ENCODE measurements at regions not wholly inside any gene's neighbourhood (a gene's known extent, or its start where the extent isn't known, plus 50 kb on each side); places are given as distances from the start of the nearest gene placed in this dataset.
A peak's percentile ranks its signal among the peaks of the same experiment; 100 is the strongest.

DNA sequence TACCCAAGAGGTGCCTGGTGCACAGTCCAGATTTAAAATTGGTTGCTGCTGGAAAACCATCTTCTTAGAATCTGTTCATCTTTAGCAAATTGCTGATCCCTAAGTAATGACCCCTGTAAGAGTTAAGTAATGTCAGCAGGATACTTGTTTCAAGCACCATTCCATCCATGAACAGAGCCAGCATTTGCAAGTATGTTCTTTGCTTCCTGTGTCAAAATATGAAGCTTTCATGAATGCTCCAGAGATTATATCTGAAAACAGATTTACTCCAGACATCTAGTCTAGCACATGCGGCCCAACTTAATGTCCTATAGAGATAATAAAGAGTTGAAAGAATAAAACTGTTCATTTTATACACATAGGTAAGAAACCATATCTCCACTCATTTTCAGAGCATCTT lies 98.7 kb upstream of the ZNF438 start:
- no peaks in the 10 kb centered on the region for H3K9me3 ChIP-seq
- H3K9me2 ChIP-seq = no peaks in the 10 kb centered on the region
- no peak overlapping the region for H3K4me3 ChIP-seq (ENCODE audit: low read depth in 2 of 2, low read length in 1 of 2)
- 93% methylated on average over 1 of the region's 1 CpG for WGBS (ENCODE audit: low lambda C conversion rate)
- peaks cover 8 to 18% of the 10 kb centered on the region in 2 experiments; a peak in 2 of 4 replicates for H3K4me1 ChIP-seq (ENCODE audit: control insufficient read depth in 1 of 2, insufficient read depth in 2 of 2, low read depth in 1 of 2, low read length in 1 of 2)
- no peaks in the 10 kb centered on the region for H3K79me2 ChIP-seq (ENCODE audit: insufficient read depth)
- no peak overlapping the region for H3K4me2 ChIP-seq
- TF ChIP-seq YY1 (IDR thresholded peaks at IDR 0.05; ENCODE audit: low read depth) = no peak
- TF ChIP-seq, protein P1, sequence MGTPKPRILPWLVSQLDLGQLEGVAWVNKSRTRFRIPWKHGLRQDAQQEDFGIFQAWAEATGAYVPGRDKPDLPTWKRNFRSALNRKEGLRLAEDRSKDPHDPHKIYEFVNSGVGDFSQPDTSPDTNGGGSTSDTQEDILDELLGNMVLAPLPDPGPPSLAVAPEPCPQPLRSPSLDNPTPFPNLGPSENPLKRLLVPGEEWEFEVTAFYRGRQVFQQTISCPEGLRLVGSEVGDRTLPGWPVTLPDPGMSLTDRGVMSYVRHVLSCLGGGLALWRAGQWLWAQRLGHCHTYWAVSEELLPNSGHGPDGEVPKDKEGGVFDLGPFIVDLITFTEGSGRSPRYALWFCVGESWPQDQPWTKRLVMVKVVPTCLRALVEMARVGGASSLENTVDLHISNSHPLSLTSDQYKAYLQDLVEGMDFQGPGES (IDR thresholded peaks at IDR 0.05; ENCODE audit: low read depth, low read length) = no peak
- H2AFZ ChIP-seq (ENCODE audit: low read depth) = no peak overlapping the region
- no peaks in the 10 kb centered on the region for H3K36me3 ChIP-seq (replicated peaks in 1 of 2; ENCODE audit: control insufficient read depth in 1 of 2, insufficient read depth in 2 of 2, low read length in 1 of 2)
- ChIA-PET POLR2A (interaction anchor here (0.6 kb wide), 1 partner anchor 98 kb away, joined by 6 read pairs; no protein-coding TSS in a partner anchor), CTCF (no interaction called here)
- H3F3A ChIP-seq (replicated peaks; ENCODE audit: insufficient read depth) = no peaks in the 10 kb centered on the region
- no peaks in the 10 kb centered on the region for H4K20me1 ChIP-seq (ENCODE audit: insufficient read depth)
- DNase-seq = no peak
- H3K9ac ChIP-seq = no peak overlapping the region
- H3K27ac ChIP-seq (ENCODE audit: low read depth in 2 of 2, low read length in 1 of 2) = peak overlapping the region in 1 of 2 experiments; percentile 14; a peak in 1 of 4 replicates
- H3K27me3 ChIP-seq (ENCODE audit: insufficient read depth) = no peaks in the 10 kb centered on the region

DNA sequence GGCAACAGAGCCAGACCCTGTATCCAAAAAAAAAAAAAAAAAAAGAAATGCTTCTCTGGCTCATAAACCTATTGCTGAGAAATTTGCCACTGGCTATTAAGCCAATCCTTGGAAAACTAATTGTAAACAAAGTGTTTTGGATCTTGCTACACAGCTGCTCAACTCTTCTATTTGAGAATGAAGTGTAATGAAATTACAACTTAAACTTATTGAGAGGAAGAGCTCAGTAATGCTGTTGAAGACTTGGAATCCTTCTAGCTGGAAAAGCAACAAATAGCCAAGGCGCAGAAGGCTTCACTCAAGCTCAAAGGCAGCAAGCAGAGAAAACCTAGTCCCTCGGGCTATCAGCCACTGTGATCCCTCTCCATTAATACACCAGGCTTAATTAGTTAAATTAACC lies 99.6 kb upstream of the ZNF438 start:
- TF ChIP-seq RFX5 (IDR thresholded peaks at IDR 0.05; ENCODE audit: low read length) (no peak), EP300 (IDR thresholded peaks at IDR 0.05; ENCODE audit: borderline replicate concordance in 1 of 2, low read depth in 1 of 2, low read length in 1 of 2) (no peak), CHD2 (IDR thresholded peaks at IDR 0.05; ENCODE audit: low read length, partially characterized antibody) (no peak), EZH2phosphoT487 (IDR thresholded peaks at IDR 0.05; ENCODE audit: borderline replicate concordance, low read depth) (no peak), POLR2AphosphoS5 (IDR thresholded peaks at IDR 0.05; ENCODE audit: low read depth, low read length) (no peak), GABPA (IDR thresholded peaks at IDR 0.05; ENCODE audit: low read depth) (no peak), TCF12 (IDR thresholded peaks at IDR 0.05) (no peak), FOSL2 (IDR thresholded peaks at IDR 0.05; ENCODE audit: borderline replicate concordance, low read depth) (no peak), MXI1 (IDR thresholded peaks at IDR 0.05; ENCODE audit: low read depth, low read length) (no peak), FOXJ3 (CRISPR knock-in tag; IDR thresholded peaks at IDR 0.05) (no peak), SIN3A (IDR thresholded peaks at IDR 0.05; ENCODE audit: borderline replicate concordance, low read depth, low read length) (no peak)
- TF ChIP-seq, protein P2, sequence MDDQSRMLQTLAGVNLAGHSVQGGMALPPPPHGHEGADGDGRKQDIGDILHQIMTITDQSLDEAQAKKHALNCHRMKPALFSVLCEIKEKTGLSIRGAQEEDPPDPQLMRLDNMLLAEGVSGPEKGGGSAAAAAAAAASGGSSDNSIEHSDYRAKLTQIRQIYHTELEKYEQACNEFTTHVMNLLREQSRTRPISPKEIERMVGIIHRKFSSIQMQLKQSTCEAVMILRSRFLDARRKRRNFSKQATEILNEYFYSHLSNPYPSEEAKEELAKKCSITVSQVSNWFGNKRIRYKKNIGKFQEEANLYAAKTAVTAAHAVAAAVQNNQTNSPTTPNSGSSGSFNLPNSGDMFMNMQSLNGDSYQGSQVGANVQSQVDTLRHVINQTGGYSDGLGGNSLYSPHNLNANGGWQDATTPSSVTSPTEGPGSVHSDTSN (IDR thresholded peaks at IDR 0.05) = no peak
- TF ChIP-seq, protein P3, sequence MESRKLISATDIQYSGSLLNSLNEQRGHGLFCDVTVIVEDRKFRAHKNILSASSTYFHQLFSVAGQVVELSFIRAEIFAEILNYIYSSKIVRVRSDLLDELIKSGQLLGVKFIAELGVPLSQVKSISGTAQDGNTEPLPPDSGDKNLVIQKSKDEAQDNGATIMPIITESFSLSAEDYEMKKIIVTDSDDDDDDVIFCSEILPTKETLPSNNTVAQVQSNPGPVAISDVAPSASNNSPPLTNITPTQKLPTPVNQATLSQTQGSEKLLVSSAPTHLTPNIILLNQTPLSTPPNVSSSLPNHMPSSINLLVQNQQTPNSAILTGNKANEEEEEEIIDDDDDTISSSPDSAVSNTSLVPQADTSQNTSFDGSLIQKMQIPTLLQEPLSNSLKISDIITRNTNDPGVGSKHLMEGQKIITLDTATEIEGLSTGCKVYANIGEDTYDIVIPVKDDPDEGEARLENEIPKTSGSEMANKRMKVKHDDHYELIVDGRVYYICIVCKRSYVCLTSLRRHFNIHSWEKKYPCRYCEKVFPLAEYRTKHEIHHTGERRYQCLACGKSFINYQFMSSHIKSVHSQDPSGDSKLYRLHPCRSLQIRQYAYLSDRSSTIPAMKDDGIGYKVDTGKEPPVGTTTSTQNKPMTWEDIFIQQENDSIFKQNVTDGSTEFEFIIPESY (IDR thresholded peaks at IDR 0.05; ENCODE audit: borderline replicate concordance, low read depth) = no peak
- TF ChIP-seq, protein P4, sequence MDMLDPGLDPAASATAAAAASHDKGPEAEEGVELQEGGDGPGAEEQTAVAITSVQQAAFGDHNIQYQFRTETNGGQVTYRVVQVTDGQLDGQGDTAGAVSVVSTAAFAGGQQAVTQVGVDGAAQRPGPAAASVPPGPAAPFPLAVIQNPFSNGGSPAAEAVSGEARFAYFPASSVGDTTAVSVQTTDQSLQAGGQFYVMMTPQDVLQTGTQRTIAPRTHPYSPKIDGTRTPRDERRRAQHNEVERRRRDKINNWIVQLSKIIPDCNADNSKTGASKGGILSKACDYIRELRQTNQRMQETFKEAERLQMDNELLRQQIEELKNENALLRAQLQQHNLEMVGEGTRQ (IDR thresholded peaks at IDR 0.05; ENCODE audit: borderline replicate concordance, low read depth, low read length) = no peak
- peaks cover 8 to 18% of the 10 kb centered on the region in 2 experiments; a peak in 2 of 4 replicates for H3K4me1 ChIP-seq (ENCODE audit: control insufficient read depth in 1 of 2, insufficient read depth in 2 of 2, low read depth in 1 of 2, low read length in 1 of 2)
- no peaks in the 10 kb centered on the region for H3K9me2 ChIP-seq
- no peak overlapping the region for H3K9ac ChIP-seq
- H3K36me3 ChIP-seq (replicated peaks in 1 of 2; ENCODE audit: control insufficient read depth in 1 of 2, insufficient read depth in 2 of 2, low read length in 1 of 2) = no peaks in the 10 kb centered on the region
- no peak overlapping the region for H3K4me3 ChIP-seq (ENCODE audit: low read depth in 2 of 2, low read length in 1 of 2)
- H3F3A ChIP-seq (replicated peaks; ENCODE audit: insufficient read depth) = no peaks in the 10 kb centered on the region
- ChIA-PET CTCF (no interaction called here), POLR2A (interaction anchor here (1.1 kb wide), 1 partner anchor 99 kb away, joined by 4 read pairs; no protein-coding TSS in a partner anchor)
- H4K20me1 ChIP-seq (ENCODE audit: insufficient read depth) = no peaks in the 10 kb centered on the region
- WGBS (ENCODE audit: low lambda C conversion rate) = 97% methylated on average over 2 of the region's 2 CpGs
- no peak overlapping the region for H3K27ac ChIP-seq (ENCODE audit: low read depth in 2 of 2, low read length in 1 of 2)
- no peak overlapping the region for H2AFZ ChIP-seq (ENCODE audit: low read depth)
- no peaks in the 10 kb centered on the region for H3K79me2 ChIP-seq (ENCODE audit: insufficient read depth)
- no peaks in the 10 kb centered on the region for H3K9me3 ChIP-seq
- no peaks in the 10 kb centered on the region for H3K27me3 ChIP-seq (ENCODE audit: insufficient read depth)
- no peak for DNase-seq
- no peak overlapping the region for H3K4me2 ChIP-seq
